Activated effector memory CD4-positive, alpha-beta T cell treated with Interleukin-2 at 50 U/mL for 16 hours (primary cell): ENCODE measurements at regions not wholly inside any gene's neighbourhood (a gene's known extent, or its start where the extent isn't known, plus 50 kb on each side); places are given as distances from the start of the nearest gene placed in this dataset.

Experiments used
- DNase-seq: peaks from one replicate; pipeline ENCODE4 v3.0.0-alpha.2; 2020

GRCh38 chrX:10021461-10022272, 54.5 kb downstream of the CLDN34 start:
- no peak for DNase-seq

DNA sequence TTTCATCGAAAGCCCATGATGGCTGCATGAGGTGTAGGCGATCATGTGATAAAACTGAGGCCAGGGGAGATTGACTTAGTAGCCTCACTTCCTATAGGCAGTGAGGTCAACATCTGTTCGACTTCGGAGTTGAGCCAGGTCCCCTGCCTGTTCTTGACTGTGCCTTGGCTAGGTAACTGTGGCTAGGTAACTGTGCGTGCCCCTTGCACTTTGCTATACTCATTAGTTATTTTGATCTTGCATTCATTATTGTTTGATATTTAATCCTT, 55.0 kb downstream of the CLDN34 start:
- DNase-seq, result no peak

GRCh38 chrX:10022580-10023245, 55.6 kb downstream of the CLDN34 start:
- no peak for DNase-seq

- no peak for DNase-seq
Observed at GRCh38 chrX:10023821-10024220, 56.7 kb downstream of the CLDN34 start.

DNA sequence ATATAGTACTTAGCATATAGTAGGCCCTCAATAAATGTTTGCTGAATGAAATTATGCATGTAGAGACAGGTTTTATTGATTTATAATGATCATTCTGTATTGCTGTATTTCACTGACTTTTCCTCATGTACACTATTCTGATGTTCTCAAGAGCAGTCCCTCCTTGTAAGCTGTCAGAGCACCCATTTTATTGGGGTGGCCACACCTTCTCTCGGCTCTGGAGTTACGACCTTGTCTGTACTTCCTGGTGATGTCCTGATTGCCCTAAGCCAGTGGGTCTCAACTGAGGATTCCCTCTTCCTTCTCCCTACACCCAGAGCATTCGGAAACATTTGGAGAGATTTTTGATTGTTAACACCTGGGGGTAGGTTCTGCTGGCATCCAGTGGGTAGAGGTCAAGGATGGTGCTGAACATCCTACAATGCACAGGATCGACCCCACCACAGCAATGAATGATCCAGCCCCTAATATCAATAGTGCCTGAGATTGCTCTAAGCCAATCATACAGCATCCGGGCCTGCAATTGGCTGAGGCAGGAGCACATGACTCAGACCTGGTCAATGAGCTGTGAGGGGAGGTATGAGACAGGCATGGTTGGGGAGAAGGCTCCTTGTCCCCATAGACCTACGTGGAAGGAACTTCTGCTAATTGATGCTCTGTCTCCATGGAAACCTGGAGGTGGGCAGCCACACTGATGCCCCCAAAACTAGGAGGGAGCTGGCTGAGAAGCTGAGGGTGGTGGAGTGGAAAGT, 58.8 kb downstream of the CLDN34 start:
- no peak for DNase-seq

- DNase-seq, result no peak
Observed at GRCh38 chrX:10028283-10029104, 61.3 kb downstream of the CLDN34 start.

GRCh38 chrX:10030570-10030969, 63.4 kb downstream of the CLDN34 start:
- no peak for DNase-seq

- DNase-seq, result no peak
Observed at GRCh38 chrX:10031746-10032145, 64.6 kb downstream of the CLDN34 start.

DNA sequence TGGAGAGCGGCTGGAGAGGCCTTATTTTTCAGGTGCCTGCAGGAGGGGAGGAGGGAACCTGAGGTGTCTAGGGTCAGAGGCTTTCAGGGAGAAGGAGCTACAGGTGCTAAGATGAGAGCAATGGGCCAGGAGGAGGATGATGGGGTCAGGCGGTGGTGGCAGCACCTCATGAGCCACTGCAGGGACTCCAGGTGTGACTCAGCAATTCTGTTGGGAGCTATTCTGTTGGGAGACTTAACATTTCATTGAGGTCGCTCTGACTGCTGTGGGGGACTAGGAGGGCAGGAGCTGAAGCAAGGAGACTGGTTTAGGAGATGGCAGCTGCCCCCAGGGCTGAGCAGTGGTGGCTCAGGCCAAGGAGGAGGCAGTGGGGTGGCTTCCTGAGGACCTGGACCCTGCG, 65.0 kb downstream of the CLDN34 start:
- DNase-seq, result no peak

DNA sequence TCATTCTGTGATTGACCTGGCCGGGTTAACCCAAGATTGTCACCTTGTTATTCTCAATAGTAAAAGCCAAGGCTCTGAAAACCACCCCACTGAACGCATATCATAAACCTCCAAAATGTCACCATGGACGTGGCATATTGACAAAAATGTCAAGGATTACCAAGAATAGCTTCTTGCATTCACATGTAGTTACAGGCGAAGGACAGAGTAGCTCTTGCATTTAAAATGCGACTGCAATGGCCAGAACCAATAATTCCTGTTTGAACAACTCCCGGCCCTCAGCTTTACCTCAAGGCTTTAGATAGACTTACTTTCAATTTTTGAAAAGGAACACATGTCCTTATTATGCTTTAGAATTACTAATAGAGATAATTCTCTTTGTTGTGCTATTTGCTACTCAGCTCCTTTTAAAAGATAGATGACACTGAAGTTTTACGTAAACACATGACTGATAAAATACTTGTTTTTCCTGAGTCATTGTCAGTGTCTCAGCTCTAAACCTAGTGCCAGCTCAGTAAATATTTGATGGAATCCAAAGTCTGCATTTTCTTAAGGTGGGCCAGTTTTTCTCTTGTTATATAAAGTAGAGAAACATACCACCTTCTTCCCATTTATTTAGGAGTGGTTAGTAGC, 66.3 kb downstream of the CLDN34 start:
- DNase-seq, result no peak

- no peak for DNase-seq
Observed at GRCh38 chrX:10034740-10035260, 67.6 kb downstream of the CLDN34 start.

DNA sequence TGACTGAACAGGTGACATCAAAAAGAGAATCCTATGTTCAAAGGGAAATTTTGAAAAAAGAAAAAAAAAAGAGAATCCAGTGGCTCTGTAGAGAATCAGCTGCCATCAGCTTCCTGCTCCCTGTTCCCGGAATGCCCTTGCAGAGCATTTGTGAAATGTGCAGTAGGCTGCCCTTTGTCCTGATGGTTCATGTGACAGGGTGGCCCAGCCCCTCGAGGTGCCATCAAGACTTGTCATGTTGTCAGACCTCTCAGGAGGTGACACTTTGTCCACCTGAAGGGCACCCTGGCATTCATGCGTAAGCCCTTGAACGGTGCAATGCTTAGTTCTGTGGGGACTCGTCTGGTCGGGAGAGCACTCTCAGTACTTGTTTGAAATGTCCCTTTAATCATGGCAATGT, 71.4 kb downstream of the CLDN34 start:
- no peak for DNase-seq

DNA sequence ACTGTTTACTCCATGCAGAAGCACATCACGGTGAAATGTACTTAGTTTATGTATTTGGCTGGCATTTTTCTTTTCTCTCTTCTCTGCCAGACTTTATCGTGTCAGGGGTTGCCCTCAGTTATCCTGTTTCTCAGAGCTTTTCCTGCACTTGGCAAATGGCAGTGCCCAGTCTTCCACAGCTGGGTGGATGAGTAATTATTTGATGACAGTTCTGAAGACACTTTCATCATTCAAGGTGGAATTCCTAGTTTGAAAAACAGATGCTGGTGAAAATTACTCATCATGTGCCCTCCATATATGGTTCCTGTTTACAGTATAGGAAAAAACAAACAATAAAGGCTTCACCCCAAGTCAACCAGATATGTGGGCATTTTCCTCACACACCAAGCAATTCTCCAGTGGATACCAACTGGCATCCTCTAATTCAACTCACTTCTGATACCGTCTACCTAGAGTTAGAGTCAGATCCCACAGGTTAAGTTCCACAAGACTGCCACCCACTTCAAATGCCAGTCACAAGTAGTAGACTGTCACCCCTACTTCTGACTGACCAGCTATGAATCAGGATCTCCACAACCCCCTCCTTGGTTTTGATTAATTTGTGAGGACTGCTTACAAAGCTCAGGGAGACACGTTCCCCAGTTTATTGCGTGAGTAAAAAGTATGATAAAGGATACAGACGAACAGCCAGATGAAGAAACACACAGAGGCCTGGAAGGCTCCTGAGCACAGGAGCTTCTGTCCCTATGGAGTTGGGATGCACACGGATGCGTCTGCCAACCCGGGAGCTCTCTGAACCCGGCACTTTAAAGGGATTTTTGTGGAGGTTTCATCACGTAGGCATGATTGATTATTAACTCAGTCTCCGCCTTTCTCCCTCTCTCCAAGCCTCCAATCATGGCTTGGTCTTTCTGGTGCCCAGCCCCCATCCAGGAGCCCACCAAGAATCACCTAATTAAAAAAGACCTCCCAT, 72.9 kb downstream of the CLDN34 start:
- DNase-seq, result no peak

DNA sequence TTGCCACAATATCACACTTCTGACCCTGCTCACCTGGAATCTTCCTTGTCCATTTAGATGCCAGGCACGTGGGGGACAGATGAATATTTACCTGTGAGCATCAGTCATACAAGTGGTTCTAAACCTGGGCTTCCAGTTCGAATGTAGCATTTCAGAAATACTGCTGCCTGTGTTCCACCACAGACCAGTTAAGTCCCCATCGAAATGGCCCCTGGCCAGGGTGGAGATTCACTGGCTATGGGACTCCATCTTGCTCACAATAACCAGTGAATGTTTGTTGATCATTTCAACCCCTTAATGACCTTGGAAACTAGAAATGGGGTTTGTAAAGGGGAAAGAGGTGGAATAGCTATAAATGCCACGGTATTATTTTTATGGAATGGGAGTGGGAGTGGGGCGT, 73.8 kb downstream of the CLDN34 start:
- no peak for DNase-seq

- DNase-seq, result no peak
Observed at GRCh38 chrX:10041383-10041782, 74.2 kb downstream of the CLDN34 start.

- DNase-seq, result no peak
Observed at GRCh38 chrX:10042055-10042454, 74.9 kb downstream of the CLDN34 start.

DNA sequence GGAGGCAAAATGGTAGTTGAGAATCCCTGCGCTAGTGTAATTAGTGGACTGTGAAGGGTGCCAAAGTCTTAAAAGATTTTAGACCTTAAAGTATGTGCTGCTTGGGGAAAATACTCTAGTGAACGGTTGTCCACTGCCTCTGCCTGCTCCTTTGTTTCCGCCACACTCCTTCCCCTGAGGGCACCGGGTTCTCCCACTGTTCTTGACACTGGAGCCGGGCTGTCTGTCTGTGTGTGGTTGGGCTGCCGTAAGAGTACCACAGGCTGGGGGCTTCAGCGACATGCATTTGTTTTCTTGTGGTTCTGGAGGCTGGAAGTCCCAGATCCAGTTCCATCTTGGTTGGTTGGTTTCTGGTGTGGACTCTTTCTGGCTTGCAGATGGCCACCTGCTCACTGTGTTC, 76.2 kb downstream of the CLDN34 start:
- DNase-seq, result no peak

DNA sequence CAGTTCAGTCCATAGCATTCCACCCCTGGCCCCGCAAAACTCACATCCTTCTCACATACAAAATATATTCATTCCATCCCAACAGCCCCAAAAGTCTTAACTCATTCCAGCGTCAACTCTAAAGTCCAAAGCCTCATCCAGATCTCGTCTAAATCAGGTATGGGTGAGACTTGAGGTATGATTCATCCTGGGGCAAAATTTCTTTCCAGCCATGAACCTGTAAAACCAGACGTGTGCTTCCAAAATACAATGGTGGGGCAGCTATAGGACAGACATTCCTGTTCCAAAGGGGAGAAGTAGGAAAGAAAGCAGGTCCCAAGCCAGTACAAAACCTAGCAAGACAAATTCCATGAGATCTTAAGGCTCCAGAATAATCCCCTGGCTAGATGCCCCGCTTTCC, 76.9 kb downstream of the CLDN34 start:
- DNase-seq, result no peak

- no peak for DNase-seq
Observed at GRCh38 chrX:10045327-10046000, 78.3 kb downstream of the CLDN34 start.

DNA sequence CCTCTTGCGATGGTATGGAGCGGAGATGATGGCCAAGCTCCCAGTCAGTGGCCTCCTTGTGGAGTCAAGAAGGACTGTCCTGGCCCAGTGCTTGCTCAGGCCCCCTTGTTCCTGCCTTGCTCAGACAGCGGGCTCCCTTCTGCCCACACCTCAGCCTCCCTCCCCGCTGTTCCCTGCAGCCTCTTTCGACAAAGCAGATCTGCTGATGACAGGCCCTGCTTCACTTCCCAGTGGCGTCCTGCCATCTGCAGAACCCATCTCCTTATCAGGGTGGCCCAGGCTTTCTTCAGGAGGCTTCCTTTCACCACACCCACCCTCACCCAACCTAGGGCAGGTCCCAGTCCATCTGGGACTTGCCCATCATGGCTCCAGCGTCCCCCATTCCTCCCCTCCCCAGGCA, 80.0 kb downstream of the CLDN34 start:
- no peak for DNase-seq

DNA sequence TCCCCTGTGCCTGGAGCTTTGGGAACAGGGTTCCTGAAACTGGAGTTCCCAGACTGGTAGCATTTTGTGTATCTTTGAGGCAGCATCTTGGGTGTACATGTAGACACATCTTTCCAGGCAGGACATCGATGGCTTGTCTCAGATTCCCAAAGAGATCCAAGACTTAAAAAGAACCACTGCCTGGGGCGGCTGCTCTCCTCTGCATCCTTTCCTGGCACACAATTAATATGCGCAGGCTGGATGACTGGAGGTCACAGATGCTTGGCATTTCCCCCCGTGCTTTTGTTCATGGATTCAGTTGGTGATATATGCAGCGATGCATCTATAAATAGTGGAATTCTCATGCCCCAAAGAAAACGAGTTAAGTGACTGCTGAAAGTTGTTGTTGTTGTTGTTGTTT, 80.5 kb downstream of the CLDN34 start:
- no peak for DNase-seq
